ENCODE measurements at regions not wholly inside any gene's neighbourhood (a gene's known extent, or its start where the extent isn't known, plus 50 kb on each side); places are given as distances from the start of the nearest gene placed in this dataset.
"Not testable (repeated sequence)": the region's sequence is repeated elsewhere in the genome, so short reads cannot be mapped to it uniquely, and the experiment has no call there.

DNA sequence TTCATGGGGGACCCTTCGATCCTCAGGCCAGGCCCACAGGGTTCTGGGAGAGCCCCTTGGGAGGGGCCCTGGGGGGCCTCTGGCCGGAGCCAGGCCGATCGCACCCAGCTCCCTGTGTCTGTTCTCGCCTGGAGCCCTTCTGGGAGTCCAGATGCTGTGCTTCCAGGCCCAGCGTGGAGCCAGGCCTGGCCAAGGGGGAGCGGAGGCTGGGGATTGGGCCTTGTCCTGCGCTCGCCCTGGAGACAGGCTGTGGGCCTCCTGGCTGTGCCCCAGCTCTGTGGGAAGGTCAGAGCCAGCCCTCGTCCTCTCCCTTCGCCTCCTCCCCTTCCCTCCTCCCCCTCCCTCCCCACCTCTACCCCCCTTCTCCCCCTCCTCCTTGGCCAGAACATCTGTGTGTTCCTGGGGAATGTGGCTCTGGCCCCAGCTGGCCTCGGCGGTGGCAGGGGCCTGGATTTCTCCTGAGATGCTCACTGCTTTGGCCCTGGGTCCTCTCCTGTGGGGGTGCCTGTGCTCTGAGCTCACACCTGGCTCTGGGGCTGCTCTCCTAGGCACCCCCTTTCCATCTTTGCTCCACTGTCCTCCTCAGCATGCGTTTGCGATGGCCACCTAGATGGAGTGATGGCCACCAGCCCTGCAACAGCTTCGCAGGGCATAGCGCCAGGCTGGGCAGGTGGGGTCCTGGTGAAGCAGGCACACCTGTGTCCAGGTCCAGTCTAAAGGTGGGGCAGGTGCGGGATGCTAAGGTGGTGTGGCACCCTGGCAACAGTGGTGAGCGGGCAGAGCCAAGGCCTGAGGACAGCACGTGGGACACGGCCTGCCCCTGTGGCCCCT, 90.6 kb upstream of the CIBAR2 start:
- no peak for DNase-seq (ENCODE audit: low spot score)

DNA sequence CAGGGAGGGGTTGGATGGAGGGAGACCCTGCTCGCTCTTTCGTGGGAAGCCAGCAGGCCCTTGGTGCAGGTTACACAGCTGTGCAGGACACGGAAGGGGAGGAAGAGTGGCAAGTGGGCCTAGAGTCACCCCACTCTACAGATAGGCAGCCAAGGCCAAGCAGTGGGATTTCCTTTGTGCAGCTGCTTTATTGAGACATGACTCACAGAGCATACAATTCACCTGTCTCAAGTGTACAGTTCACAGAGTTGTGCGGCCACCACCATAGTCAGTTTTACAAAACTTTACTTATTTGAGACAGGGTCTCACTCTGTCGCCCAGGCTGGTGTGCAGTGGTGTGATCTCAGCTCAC, 91.2 kb upstream of the CIBAR2 start:
- no peak for DNase-seq (ENCODE audit: low spot score)

DNA sequence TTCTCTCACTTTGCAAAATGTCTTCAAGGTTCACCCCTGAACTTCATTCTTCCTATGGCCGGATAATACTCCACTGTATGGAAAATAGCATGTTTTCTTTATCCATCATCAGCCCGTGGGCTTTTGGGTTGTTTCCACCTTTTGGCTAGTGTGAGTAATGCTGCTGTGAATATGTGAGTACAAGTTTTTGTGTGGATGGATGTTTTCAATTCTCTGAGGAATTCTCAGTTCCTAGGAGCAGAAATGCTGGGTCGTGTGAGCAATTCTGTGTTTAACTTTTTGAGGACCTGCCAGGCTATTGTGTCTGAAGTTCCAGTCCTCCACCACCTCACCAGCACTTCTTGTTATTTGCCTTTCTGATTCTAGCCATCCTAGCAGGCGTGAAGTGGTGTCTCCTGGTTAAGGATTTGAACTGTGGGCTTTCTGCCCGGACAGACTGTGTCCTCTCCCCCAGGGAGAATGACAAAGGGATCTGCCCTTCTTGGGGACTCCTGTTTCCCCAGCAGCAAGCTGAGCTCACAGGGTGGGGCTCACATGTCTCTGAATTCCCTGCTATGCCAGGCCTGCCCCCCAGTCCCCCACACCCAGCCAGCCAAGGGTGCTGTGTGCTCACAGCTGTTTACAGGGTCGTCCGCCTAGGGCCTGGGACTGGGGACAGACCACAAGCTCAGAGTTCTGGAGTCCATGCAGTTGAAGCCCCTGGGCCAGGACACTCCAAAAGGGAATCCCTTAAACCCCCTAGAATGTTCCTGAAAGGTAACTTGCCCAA, 92.2 kb upstream of the CIBAR2 start:
- no peak for DNase-seq (ENCODE audit: low spot score)

DNA sequence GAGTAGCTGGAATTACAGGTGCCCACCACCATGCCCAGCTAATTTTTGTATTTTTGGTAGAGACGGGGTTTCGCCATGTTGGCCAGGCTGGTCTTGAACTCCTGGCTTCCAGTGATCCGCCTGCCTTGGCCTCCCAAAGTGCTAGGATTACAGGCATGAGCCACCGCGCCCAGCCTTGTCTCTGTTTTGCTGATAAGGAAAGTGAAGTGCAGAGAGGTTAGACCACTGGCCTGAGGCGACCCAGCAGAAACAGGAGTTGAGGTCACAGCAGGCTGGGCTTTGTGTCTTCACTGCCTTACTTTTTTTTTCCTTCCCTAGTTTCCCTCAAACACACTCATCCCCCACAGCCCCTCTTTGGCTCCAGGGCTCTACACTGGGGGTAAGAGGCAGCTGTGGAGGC, 93.0 kb upstream of the CIBAR2 start:
- not testable (repeated sequence) for DNase-seq (ENCODE audit: low spot score)

DNA sequence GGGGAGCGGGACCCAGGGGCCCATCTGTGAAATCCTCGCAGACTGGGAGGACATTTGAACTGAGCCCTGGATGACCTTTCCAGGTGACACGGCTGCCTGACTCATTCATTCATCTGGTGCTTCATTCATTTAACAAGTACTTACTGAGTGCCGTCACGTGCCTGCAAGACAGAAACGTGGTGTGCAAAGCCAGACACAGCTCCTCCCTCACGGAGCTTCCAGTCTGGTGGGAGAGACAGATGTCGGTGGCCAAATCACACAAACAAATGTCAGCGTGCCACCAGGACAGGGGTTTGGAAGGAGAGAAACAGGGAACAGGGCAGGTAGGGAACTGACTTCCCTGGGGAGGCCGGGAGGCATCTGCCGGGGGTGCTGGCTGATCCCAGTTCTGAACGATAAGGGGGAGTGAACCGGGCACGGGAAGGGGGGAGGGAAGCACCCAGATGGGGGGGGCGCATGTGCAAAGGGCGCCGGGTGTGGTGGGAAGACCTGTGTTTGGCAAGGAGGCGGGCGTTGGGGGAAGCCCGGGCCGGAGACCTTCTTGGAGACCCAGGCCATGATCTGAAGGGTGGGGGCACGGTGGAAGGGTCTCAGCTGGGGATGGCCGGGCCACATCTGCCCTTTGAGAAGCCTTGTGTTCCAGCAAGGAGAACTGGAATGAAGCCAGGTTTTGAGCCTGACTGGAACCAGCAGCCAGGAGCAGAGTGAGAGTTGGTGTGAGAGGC, 93.6 kb upstream of the CIBAR2 start:
- DNase-seq (ENCODE audit: low spot score) = peak; percentile 20

DNA sequence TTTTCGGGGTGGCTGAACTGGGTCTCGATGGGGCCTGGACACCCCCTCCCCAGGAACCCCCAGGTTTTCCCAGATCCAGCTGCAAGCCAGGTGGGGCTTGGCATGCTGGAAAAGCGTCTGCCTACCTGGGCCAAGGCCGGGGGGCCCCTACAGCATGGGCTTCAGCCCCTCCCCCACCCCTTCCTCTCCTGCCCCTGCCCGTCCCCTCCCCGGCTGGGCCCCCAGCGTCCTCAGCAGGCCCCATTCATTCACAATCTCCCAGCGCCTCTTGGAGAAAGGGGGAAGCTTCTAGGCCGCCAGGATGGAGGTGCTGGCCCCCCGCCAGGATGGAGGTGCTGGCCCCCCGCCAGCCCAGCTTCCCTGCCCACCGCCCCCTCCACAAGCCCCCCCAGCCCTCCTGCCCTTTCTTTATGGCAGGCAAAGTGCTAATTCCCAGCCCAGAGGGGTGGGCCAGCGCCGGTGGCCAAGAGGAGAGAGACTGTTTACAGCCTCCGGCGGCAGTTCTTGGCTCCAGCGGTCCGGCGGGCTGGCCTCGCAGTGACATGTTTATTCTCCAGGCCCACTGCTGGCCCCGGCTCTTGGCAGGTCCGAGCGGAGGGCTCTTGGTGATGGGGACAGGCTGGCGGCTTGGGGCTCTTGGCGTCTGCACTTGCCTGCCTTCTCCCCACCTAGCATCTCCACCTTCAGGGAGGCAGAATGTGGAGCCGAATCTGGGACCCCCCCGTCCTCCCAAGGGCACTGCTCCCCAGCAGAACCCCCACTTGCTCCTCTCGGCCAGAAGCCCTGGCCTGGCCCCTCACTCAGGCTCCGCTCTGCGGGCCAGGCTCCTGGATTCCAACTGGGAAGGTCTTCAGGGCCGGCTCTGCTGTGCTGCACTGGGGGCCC, 94.4 kb upstream of the CIBAR2 start:
- DNase-seq (ENCODE audit: low spot score) = no peak

DNA sequence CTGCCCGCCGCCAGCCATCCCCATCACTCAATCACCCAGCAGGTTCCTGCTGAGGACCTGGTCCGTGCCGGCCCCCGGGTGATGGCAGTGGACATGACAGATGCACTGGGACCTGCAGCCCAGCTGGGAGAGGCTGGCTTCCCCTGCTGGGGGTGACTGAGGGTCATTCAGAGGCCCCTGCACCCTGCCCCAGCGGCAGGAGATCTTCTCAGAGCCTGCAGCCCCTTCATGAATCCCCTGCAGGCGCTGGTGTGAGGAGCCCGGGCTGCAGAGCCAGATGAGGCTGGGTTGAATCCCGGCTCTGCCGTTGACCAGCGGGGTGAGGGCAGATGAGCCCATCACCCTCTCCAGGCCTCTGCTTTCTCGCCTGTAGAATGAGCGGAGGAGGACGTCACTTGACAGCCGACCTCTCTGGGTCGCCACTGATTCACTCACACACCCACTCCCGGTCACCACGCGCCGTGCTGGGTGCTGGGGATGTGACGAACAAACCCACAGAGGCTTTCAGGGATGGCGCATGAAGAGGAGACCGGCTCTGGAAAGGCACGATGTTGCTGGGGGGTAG, 95.2 kb upstream of the CIBAR2 start:
- DNase-seq (ENCODE audit: low spot score) = no peak

DNA sequence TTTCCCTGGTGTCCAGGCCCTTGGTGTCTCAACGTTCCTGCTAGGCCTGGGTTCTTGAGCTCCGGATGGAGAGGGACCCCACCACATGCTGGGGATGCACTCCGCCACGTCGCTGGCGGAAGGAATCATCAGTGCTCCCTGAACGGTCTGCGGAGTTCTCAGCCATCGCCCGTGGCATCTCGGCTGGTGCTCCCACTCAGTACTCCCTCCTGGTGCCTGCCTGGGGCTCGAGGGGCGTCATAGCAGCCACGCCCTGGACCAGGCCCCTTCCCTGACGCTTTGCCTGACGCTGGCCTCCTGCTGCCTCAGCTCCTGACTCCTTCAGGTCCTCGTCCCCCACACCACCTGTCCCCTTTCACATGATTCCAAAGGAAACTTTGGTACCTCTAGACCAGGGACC, 95.9 kb upstream of the CIBAR2 start:
- DNase-seq (ENCODE audit: low spot score) = no peak

DNA sequence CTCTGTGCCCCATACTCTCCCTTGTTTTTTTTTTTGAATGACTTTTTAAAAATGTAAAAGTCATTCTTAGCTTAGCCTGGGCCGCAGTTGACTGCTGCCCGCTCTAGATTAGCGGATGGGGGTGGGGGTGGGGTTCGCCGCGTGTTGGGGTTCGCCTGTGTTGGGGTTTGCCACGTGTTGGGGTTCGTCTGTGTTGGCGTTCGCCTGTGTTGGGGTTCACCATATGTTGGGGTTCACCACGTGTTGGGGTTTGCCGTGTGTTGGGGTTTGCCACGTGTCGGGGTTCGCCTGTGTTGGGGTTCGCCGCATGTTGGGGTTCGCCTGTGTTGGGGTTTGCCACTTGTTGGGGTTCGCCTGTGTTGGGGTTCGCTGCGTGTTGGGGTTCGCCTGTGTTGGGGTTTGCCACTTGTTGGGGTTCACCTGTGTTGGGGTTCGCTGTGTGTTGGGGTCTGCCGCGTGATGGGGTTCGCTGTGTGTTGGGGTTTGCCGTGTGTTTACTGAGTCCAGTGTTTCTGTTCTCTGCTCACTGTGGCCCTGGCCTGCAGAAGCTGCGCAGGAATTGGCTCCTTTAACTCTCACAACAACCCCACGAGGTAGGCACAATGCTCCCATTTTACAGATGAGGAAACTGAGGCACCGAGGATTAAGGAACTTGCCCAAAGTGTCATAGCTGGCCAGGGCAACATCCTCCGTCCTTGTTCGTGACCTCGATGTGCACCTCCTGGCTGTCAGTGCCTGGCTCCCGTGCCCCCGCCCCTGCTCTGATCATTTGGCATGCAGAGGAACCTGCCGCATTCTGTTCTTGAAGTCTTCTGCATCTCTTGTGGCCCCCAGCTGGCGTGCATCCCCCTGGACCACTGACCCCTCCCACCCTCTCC, 96.6 kb upstream of the CIBAR2 start:
- no peak for DNase-seq (ENCODE audit: low spot score)

DNA sequence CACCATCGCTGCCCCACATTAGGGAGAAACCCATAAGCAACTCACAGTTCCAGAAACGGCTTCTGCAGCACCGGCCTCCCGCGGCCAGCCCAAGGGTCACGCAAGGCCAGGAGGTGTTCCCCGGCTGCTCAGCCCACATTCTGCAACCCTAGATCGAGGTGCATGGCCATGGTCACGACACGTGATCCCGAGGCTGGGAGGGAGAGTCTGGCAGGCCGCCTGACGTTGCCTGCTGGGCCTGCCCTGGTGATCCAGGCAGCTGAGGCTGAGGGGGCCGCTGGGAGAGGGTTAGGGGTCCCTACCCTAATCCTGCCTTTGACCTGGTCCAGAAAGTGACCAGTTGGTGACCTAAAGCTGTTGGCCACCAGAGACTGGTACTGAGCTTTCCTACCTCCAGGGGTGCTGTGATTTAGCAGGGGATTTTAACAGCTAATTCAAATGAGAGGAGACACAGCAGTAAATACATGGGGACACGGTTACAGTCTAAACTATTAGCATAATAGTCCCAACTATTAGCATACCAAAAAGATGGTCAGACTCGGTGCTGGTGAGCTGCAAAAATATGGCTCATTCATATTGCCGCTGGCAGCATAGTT, 97.4 kb upstream of the CIBAR2 start:
- DNase-seq (ENCODE audit: low spot score) = no peak

DNA sequence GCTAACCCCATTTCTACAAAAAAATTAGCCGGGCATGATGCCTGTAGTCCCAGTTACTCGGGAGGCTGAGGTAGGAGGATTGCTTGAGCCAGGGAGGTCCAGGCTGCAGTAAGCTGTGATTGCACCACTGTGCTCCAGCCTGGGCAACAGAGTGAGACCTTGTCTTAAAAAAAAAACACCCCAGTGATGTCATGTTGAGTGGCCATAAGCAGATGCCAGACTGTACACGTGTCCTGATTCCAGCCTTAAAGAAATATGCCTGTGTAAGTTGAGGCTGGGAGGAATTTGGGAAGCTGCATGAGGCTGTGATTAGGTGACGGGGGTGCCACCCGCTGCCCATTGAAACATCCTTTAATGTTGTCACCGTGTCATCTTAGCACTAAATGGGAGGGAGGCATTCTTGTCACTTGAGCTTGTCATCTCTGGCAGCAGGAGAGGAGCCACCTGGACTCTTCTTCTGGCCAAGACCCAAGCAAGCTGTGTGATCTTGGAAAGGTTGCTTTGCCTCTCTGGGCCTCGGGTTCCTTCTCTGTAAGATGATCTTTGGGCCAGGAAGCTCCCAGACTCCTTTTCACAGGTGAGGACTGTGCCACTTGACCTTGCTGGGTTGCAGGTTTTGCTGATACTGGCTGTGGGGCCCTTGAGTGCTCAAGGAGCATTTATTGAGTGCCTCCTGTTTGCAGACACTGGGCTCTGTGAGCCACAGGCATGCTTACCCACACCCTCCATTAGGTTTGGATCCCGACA, 98.3 kb upstream of the CIBAR2 start:
- DNase-seq (ENCODE audit: low spot score) = peak; percentile 70

DNA sequence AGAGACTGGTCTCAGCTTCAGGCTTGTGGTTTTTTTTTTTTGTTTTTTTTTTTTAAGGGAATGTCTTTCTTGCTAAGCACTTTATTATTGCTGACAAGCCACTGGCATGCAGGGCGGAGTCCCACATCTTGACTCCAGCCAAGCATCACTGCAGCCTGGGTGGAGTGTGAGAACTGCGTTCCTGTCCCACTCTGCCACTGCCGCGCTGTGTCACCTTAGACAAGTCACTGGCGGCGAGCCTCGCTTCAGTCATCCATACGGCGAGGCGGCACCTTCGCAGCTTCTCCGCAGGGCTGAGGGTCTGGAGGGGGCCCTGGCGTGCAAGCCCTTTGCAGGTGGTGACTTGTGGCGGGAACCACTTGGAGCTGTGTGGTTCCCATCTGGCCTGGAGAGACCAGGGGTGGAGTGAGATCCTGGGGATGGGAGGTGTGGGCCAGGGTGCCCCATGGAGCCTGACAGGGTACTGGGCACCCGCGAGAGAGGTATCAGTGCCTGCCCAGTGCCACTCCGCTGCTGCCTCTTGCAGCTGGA, 99.1 kb upstream of the CIBAR2 start:
- peak; percentile 9 for DNase-seq (ENCODE audit: low spot score)

DNA sequence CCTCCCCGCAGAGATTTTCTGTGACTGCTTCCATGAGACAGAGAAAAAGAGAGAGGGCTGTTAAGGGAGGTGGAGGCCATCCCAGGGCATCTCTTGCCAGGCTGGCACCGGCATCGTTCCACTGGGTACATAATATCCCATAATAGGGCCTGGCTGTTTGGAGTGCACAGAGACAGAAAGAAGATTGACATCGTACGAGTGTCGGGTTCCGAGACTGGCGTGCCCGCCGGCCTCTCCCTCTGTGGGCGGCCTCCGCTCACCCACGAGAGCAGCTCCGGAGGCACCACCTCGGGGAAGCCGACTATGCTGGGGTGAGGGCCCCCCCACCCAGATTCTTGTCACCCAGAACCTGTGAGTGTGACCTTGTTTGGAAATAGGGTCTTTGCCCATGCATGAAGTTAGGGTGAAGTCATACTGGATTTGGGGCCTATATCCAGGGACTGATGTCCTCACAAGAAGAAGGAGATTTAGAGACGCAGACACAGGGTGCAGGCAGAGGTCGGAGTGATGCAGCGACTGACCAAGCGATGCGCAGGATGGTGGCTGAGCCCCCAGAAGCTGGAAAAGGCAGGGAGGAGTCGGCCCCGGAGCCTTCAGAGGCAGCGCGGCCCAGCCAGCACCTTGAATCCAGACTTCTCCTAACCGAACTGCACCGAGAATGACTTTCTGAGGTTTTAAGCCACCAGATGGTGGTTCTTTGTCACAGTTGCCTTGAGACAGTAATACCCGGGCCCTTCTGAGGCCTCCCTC, 101.8 kb upstream of the CIBAR2 start:
- no peak for DNase-seq (ENCODE audit: low spot score)

DNA sequence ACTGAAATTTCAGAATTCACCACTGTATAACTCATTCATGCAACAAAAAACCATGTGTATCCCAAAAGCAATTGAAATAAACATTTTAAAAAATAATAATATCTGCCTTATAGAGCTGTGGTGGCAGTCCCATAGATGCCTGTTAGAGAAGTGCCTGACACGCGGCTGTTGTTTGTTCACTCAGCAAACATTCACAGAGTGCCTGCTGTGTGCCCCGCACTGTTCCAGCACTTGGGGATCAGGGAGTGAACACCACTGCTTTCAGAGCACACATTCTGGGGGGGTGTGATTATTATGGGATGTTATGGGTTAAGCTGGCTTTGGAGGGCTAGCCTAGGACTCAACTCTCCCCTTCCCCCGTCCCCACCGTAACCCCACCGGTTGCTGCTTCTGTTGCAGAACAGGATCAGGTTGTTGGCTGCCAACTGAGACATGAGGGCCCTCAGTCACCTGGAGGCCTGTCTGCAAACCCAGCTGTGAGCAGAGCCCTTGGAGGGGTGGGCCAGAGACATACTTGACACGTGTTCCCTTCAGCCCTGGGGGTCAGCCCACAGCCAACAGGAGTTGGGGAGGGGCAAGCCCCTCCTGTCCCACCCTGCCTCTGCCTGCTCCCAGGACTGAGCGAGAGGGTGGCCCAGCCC, 103.3 kb upstream of the CIBAR2 start:
- DNase-seq (ENCODE audit: low spot score) = no peak

DNA sequence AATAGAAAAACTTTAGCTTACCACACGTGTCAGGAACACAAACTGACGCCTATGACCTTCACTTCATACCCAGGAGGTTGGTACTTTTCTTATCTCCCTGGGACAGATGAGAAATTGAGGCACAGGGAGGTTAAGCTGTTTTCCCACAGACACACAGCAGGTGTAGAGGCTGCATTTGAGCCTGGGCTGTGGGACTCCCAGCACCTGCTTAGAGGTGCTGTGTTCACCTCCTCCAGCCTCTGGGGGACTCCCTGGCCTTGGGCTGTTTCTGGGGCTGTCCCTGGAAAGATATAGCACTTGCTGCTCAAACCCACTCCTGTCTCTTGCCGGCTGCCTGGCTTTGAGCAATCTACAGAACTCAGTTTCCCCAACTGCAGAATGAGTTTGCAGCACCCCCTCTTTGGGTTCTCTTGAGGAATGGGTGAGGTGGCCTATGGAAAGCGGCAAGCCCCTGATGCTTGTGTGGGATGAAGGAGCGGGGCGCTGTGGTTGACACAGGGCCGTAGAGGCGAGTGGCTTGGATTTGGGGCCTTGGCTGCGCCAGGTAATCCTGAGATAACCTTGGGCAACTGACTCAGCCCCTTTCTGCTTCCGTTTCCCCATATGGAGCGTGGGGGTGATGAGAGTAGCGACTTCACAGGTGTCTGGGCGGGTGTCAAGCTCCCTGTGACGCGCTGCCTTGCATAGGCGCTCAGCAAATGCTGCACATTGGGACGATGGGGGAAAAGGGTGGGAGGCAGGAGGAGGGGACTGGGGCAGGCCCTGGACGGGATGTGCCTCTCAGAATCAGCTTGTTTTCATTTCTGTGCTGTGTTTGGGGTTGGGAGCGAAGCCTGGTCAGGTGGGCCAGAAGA, 104.5 kb upstream of the CIBAR2 start:
- no peak for DNase-seq (ENCODE audit: low spot score)

DNA sequence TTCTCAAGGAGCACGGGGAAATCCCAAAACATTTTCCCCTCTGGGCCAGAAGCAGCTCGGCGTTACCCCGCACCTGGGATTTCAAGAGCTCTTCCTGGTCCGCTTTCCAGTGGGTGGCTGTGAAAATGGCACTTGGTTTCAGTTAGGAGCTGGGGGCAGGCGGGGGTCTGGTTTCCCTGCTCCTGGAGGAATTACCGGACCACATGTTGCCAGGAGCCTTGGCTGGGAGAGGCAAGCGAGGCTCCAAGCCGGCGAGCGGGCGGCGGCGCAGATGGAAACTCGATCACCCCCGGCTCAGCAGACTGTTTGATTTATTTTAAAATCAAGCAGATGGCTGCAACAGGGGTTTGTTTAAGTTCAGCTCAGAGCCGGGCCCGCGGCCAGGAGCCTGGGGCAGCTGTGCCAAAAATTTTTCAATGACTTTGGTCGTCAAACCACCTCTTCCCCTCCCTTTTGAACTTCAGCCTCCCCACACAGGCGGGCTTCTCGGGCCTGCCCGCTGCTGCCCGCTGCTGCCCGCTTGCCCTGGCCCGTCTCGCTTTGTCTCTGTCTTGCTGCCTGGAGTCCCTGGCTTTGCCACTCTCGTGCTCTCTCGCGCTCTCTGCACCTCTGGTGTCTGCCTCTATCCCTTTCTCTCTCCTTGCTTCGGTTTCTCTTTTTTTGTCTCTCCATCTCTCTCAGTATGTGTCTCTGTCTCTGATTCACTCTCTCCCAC, 108.0 kb upstream of the CIBAR2 start:
- peak; percentile 45 for DNase-seq (ENCODE audit: low spot score)

Measured in kidney tubule cell (primary cell).